Small intestine (tissue), 7 donors: ENCODE measurements at regions not wholly inside any gene's neighbourhood (a gene's known extent, or its start where the extent isn't known, plus 50 kb on each side); places are given as distances from the start of the nearest gene placed in this dataset.

Source experiments
- DNase-seq, 2 donors: peaks; one replicate each; pipeline versions ENCODE4 v3.0.0 to v3.0.0-alpha.2; 2013
- FAIRE-seq: peaks from 2 replicates; lab custom pipeline; 2012; peaks lifted over from hg19 to GRCh38; lab: Jason Lieb, UNC
- H3K27ac ChIP-seq, 3 donors: one replicate each; pipeline ENCODE4 v1.5.1; 2013; ENCODE audit warnings: low read length in 2 of 3, mild to moderate bottlenecking in 2 of 3, control low read depth in 1 of 3, inconsistent platforms in 1 of 3, low read depth in 1 of 3, moderate library complexity in 1 of 3
- H3K27me3 ChIP-seq, 3 donors: one replicate each; pipeline ENCODE4 v1.6.1; 2013; ENCODE audit warnings: low read length in 3 of 3, inconsistent platforms in 1 of 3; ENCODE audit not compliant: control insufficient read depth in 3 of 3, insufficient read depth in 3 of 3
- H3K36me3 ChIP-seq, 3 donors: one replicate each; pipeline ENCODE4 v1.6.1; 2013; ENCODE audit warnings: low read length in 3 of 3, inconsistent platforms in 1 of 3, low read depth in 1 of 3, mild to moderate bottlenecking in 1 of 3, moderate library complexity in 1 of 3; ENCODE audit not compliant: control insufficient read depth in 3 of 3, insufficient read depth in 2 of 3
- H3K4me1 ChIP-seq, 3 donors: one replicate each; pipeline ENCODE4 v1.6.1; 2013; ENCODE audit warnings: low read length in 2 of 3, inconsistent platforms in 1 of 3, low read depth in 1 of 3, mild to moderate bottlenecking in 1 of 3, moderate library complexity in 1 of 3; ENCODE audit not compliant: control insufficient read depth in 3 of 3, insufficient read depth in 2 of 3
- H3K4me3 ChIP-seq, 3 donors: one replicate each; pipeline ENCODE4 v1.5.1; 2013; ENCODE audit warnings: low read length in 3 of 3, control low read depth in 1 of 3, inconsistent platforms in 1 of 3, low read depth in 1 of 3, mild to moderate bottlenecking in 1 of 3, moderate library complexity in 1 of 3
- H3K9me3 ChIP-seq, 2 donors: one replicate each; pipeline ENCODE4 v1.6.1; 2013; ENCODE audit warnings: low read depth in 1 of 2, low read length in 1 of 2; ENCODE audit not compliant: control insufficient read depth in 2 of 2, insufficient read depth in 1 of 2
- WGBS, 3 donors: extraction: QIAGEN DNeasy Blood & Tissue Kit; methylation state at CpG; one replicate each; pipeline ENCODE4 v1.1.7; 2013; 5-methylcytosine and 5-hydroxymethylcytosine counted together
- donor health status: healthy with polysubstance abuse.
- donor health status: control.
- donor health status: control.
- donor health status: Bipolar disorder and iron deficiency.
- donor health status: healthy.

DNA sequence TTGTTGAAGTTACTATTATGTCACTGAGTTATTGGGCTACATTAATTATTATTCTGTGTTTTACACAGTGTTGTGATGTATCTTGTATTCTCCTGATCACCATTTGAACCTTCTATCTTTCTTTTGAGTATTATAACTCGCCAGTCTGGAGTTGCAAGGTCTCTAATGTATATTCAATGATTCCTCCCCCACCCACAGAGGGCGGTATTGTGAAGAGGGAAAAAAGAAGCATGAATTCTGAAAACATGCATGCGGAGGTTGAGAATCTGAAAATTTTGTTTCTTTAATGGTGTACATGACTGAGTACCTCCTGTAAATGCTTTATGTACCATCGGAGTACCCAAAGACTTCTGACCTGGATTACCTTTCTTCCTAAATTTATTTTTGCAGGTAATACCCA is 266.6 kb downstream of the NR4A2 start:
- FAIRE-seq, result no peak
- no peak overlapping the region for H3K27ac ChIP-seq
- no peaks in the 10 kb centered on the region for H3K9me3 ChIP-seq
- no peaks in the 10 kb centered on the region for H3K27me3 ChIP-seq
- no peak overlapping the region for H3K4me3 ChIP-seq
- peak in 1 of 2 donors; percentile 25 for DNase-seq
- H3K4me1 ChIP-seq, result no peaks in the 10 kb centered on the region
- WGBS, 3 donors, result 69 to 86% (median 77%) methylated on average over 4 of the region's 4 CpGs
- H3K36me3 ChIP-seq, result no peaks in the 10 kb centered on the region

GRCh38 chr2:156064540-156064939 is 268.0 kb downstream of the NR4A2 start:
- Histone ChIP-seq H3K4me3 (no peak overlapping the region), H3K4me1 (no peaks in the 10 kb centered on the region), H3K27me3 (no peaks in the 10 kb centered on the region), H3K36me3 (no peaks in the 10 kb centered on the region), H3K27ac (no peak overlapping the region), H3K9me3 (no peaks in the 10 kb centered on the region)
- no peak for DNase-seq
- no peak for FAIRE-seq
- WGBS, 3 donors, result 52 to 82% (median 69%) methylated on average over 1 of the region's 1 CpG

GRCh38 chr2:156057647-156058046 is 274.9 kb downstream of the NR4A2 start:
- no peak for FAIRE-seq
- WGBS, 3 donors, result 92 to 97% (median 95%) methylated on average over 1 of the region's 1 CpG

GRCh38 chr2:156054983-156055382 is 277.5 kb downstream of the NR4A2 start:
- Histone ChIP-seq H3K4me1 (no peaks in the 10 kb centered on the region), H3K27me3 (no peaks in the 10 kb centered on the region), H3K27ac (no peak overlapping the region), H3K9me3 (no peaks in the 10 kb centered on the region), H3K4me3 (no peak overlapping the region), H3K36me3 (no peaks in the 10 kb centered on the region)
- 72 to 79% (median 74%) methylated on average over 2 of the region's 2 CpGs for WGBS, 3 donors
- FAIRE-seq, result no peak
- DNase-seq, result no peak

More at GRCh38 chr2:156057647-156058046, 274.9 kb downstream of the NR4A2 start:
- Histone ChIP-seq H3K36me3 (no peaks in the 10 kb centered on the region), H3K27ac (no peak overlapping the region), H3K4me3 (no peak overlapping the region), H3K9me3 (no peaks in the 10 kb centered on the region), H3K4me1 (no peaks in the 10 kb centered on the region), H3K27me3 (no peaks in the 10 kb centered on the region)
- DNase-seq, result no peak

DNA sequence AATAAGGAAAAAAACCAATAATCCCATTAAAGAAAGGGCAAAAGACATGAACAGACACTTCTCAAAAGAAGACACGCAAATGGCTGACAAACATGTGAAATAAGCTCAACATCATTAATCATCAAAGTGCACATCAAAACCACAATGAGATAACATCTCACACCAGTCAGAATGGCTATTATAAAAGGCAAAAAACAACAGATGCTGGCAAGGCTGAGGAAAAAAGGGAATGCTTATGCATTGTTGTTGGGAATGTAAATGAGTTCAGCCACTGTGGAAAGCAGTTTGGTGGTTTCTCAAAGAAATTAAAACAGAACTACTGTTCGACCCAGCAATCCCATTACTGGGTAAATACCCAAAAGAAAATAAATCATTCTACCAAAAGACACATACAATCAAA is 285.6 kb downstream of the NR4A2 start:
- WGBS, 3 donors, result 79 to 88% (median 84%) methylated on average over 2 of the region's 2 CpGs
- H3K4me1 ChIP-seq, result no peaks in the 10 kb centered on the region
- H3K27ac ChIP-seq, result no peak overlapping the region

GRCh38 chr2:156042895-156043294 is 289.6 kb downstream of the NR4A2 start:
- Histone ChIP-seq H3K4me3 (no peak overlapping the region), H3K27ac (no peak overlapping the region), H3K9me3 (peaks cover 0 to 4% of the 10 kb centered on the region in 2 donors), H3K4me1 (no peaks in the 10 kb centered on the region), H3K36me3 (no peaks in the 10 kb centered on the region), H3K27me3 (no peaks in the 10 kb centered on the region)
- no peak for FAIRE-seq
- no peak for DNase-seq

More for the DNA sequence above, 285.6 kb downstream of the NR4A2 start:
- no peaks in the 10 kb centered on the region for H3K27me3 ChIP-seq
- peaks cover 0 to 4% of the 10 kb centered on the region in 2 donors for H3K9me3 ChIP-seq
- no peak overlapping the region for H3K4me3 ChIP-seq
- no peak for FAIRE-seq
- no peak for DNase-seq
- H3K36me3 ChIP-seq, result no peaks in the 10 kb centered on the region

GRCh38 chr2:156038021-156038420 is 294.5 kb downstream of the NR4A2 start:
- H3K27ac ChIP-seq, result peak overlapping the region in 1 of 3 donors; percentile 60
- 90 to 93% (median 92%) methylated on average over 1 of the region's 1 CpG for WGBS, 3 donors

DNA sequence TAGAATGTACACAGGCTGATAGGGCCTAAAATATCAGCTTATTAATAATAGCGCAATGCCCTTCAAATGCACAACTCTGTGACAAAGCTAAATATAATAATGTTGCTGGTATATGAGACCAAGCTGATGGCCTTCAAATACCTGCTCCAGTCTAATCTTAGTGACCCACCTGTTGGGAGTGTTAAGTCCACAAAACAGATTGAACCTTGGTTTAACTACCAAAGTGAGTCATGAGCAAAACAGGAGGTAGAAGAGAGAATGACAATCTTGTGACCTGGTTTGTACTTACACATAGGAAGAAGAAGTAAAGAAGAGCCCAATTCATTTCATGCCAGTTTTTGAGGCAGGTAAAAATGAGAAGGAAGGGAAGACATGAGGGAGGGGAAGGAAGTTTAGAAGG is 295.0 kb downstream of the NR4A2 start:
- Histone ChIP-seq H3K27me3 (no peaks in the 10 kb centered on the region), H3K36me3 (no peaks in the 10 kb centered on the region), H3K4me3 (no peak overlapping the region), H3K4me1 (no peaks in the 10 kb centered on the region), H3K27ac (peak overlapping the region in 1 of 3 donors; percentile 60), H3K9me3 (no peaks in the 10 kb centered on the region)
- FAIRE-seq, result no peak
- 83 to 87% (median 86%) methylated on average over 1 of the region's 1 CpG for WGBS, 3 donors
- DNase-seq, result peak; percentile 59 to 61

More at GRCh38 chr2:156038021-156038420, 294.5 kb downstream of the NR4A2 start:
- no peak overlapping the region for H3K4me3 ChIP-seq
- FAIRE-seq (no peak), DNase-seq (no peak)
- H3K27me3 ChIP-seq, result no peaks in the 10 kb centered on the region
- H3K36me3 ChIP-seq, result no peaks in the 10 kb centered on the region
- H3K4me1 ChIP-seq, result no peaks in the 10 kb centered on the region
- no peaks in the 10 kb centered on the region for H3K9me3 ChIP-seq

GRCh38 chr2:156031121-156031520 is 301.4 kb downstream of the NR4A2 start:
- Histone ChIP-seq H3K4me1 (no peaks in the 10 kb centered on the region), H3K9me3 (no peaks in the 10 kb centered on the region), H3K4me3 (no peak overlapping the region), H3K36me3 (no peaks in the 10 kb centered on the region), H3K27me3 (no peaks in the 10 kb centered on the region), H3K27ac (no peak overlapping the region)
- FAIRE-seq (no peak), DNase-seq (no peak)
- WGBS, 3 donors, result 83 to 93% (median 92%) methylated on average over 3 of the region's 3 CpGs
